ENCODE measurements at regions not wholly inside any gene's neighbourhood (a gene's known extent, or its start where the extent isn't known, plus 50 kb on each side); places are given as distances from the start of the nearest gene placed in this dataset.

DNA sequence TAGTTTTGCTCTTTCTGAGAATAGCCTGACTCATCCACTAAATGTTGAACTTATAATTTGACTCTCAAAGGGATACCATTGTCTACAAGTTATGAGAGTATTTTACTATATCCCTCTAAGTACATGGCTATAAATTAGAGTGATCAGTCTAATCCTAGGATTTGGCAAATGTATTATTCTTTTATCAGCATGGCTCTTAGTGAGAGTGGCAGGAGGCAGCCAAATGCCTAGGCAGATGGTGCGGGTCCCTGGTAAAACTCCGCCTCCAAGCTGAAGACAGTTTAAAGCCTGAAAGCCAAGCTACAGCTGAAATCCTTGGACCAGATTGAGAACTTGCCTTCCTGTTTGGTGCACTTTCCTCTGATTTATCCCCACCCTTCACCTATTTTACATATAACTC lies 631.8 kb downstream of the SQOR start:
- DNase-seq: peak; percentile 60

DNA sequence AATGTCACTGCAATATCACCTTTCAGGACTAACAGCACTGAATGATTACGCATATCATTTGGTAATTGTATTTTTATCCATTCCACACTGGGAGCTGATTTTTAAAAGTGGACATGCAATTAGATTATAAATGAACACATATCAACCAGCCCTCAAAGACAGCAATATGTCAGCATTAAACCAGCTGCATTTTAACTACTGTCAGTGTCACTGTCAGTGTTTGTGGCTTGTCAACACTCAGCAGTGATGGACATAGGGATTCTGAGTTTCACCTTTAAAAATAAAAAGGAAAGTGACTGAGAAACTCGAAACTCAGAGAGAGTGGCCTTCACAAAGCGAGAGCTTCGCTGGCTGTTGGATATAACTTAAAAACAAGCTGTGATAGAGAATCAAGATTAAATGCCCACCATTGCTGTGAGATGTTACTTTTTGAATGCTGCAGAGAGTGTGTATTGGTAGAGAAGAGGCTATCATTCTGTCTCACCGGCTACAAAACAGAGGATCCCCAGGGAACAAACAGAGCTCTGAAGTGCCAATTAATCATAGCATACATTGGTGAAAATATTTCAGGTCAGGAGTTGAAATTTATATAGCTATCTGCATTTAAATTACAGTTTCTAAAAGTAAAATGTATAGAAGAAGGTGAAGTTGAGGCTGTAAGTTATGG lies 635.8 kb downstream of the SQOR start:
- no peak for DNase-seq

DNA sequence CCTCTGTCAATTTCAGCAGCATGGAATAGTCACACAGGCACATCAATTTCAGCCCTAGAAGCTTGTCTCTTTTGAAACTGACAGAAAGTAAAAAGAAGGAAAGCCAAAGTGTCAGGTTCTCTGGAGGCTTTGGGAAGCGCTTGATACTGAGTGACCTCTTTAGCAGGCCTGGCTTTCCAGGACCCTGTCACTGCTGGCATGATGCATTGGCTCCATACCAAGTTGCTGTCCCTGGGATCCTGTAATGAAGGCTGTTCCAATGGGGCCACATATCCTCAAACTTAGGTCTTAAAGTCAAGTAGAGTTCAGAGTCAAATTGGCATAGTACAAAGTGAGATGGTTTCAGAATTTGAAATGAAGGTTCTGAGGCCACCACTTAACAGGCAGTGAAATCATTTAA lies 640.9 kb downstream of the SQOR start:
- DNase-seq: no peak

DNA sequence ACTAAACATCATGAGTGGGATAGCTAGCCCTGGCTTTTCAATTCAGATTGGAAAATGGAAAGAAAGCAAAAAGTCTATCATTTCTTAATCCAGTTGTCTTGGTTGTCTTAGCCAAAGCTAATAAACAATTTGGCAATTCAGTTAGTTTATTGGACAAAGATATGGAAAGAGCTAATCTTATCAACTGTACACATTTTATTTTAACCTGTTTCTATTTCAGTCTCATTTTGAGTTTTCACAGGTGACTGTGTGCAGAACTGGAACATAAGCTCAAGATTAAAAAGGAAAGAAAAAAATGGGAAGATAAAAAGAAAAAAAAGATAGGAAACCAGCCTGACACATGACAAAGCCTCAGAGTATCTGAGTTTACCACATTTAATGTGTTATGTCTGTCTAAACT lies 642.6 kb downstream of the SQOR start:
- DNase-seq: no peak

- DNase-seq: peak; percentile 85
Measured at GRCh38 chr15:46278062-46278461, 643.2 kb downstream of the SQOR start.

GRCh38 chr15:46278486-46279090 lies 643.8 kb downstream of the SQOR start:
- peak; percentile 80 for DNase-seq

- DNase-seq: peak; percentile 67
Measured at GRCh38 chr15:46280762-46281542, 646.1 kb downstream of the SQOR start.

- DNase-seq: no peak
Measured at GRCh38 chr15:46293550-46293949, 658.7 kb downstream of the SQOR start.

DNA sequence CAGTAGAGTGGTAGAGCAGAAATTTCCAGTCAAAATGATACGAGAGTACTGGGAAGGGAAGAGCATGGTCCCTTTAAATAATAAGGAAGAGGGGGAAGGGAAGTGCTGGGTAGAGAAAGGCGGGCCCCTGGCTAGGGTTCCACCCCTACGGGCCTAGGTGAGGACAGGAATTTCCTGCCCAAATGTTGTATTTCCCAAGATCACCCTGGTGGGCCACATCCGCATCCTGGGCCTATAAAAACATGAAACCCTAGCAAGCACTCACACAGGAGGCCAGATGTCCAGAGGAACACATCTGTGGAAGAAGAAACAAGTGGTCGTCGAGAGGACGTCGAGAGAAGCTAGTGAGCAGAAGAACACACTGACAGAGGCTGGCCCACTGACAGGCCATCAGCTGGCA lies 661.2 kb downstream of the SQOR start:
- no peak for DNase-seq

GRCh38 chr15:46296797-46297196 lies 662.0 kb downstream of the SQOR start:
- DNase-seq: no peak

GRCh38 chr15:46297766-46298165 lies 662.9 kb downstream of the SQOR start:
- DNase-seq: no peak

DNA sequence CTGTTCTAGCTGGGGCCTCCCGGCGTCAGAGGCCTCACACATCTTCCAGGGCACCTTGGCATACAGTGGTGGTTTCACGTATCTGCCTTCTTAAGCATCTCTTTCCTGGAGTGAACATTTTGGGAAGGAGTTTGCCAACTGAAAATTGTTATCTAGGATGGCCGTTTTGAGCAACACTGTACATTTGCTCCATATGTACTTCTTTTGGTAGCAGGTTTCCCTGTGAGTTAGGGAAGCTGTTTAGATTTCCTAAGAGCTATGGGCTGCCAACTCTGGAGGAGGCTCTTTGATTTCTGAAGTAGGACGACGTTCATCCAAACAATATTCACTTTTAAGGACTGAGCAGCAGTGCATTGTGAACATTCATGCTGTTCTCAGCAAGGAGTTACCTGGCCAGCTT lies 665.9 kb downstream of the SQOR start:
- DNase-seq: no peak

- DNase-seq: no peak
Measured at GRCh38 chr15:46301291-46301690, 666.5 kb downstream of the SQOR start.

DNA sequence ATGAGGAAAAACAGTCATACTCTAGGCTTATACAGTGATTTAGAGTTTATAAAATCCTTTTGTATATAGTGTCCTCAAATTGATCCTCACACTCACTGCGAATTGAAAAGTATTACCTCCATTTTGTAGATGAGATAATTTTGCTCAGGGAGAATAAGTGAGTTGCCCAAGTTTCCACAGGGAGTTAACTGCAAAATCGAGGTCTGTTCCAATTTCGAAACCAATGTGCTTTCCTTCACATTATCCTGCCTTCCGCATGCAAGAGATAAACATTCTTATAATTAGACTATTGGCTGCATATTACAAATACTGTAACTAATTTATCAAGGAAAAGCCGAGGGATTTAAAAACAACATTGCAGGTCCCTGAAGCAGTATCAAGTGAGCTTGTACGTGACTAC lies 667.0 kb downstream of the SQOR start:
- DNase-seq: no peak

- no peak for DNase-seq
Measured at GRCh38 chr15:46304321-46304720, 669.5 kb downstream of the SQOR start.

DNA sequence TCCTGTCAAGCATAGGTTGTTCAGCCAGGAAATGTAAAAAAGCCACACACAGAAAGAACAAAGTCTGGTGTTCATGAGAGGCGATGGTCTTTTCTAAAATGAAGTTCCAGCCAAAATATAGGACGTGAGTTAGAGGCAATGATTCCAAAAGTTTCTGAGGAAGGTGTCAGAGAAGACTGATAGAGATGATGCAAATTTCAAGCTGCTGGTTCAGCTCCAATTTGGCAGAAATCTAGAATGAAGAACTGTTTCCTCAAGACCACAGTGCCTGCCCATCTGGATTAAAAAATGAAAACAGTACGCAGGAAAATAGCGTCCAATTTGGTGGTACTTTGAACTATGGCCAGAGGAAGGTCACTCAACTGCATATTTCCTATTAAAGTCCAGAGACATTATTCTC lies 672.9 kb downstream of the SQOR start:
- DNase-seq: no peak

GRCh38 chr15:46309914-46310313 lies 675.1 kb downstream of the SQOR start:
- no peak for DNase-seq

- peak; percentile 46 for DNase-seq
Measured at GRCh38 chr15:46312133-46312740, 677.4 kb downstream of the SQOR start.

GRCh38 chr15:46315434-46315833 lies 680.6 kb downstream of the SQOR start:
- no peak for DNase-seq

GRCh38 chr15:46316024-46316423 lies 681.2 kb downstream of the SQOR start:
- no peak for DNase-seq

DNA sequence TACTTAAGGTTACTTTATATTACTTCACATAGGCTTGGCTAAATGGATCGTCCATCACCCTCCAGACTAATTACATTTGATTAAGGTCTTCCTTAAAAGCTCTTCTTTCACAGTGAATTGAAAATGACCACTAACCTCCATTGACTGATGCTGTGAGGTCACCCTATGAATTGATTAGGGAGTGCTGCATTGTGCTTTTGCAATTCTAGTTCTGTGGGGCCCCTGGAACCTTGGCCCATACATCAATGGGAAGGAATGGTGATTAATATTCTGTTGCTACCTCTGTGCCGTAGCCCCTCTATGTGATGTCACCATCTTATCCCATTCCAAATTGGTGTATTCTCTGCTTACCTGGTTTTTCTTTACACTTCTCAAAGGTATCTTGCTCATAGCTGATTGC lies 682.2 kb downstream of the SQOR start:
- no peak for DNase-seq

GRCh38 chr15:46322753-46323152 lies 687.9 kb downstream of the SQOR start:
- no peak for DNase-seq

GRCh38 chr15:46326173-46326572 lies 691.3 kb downstream of the SQOR start:
- DNase-seq: no peak

DNA sequence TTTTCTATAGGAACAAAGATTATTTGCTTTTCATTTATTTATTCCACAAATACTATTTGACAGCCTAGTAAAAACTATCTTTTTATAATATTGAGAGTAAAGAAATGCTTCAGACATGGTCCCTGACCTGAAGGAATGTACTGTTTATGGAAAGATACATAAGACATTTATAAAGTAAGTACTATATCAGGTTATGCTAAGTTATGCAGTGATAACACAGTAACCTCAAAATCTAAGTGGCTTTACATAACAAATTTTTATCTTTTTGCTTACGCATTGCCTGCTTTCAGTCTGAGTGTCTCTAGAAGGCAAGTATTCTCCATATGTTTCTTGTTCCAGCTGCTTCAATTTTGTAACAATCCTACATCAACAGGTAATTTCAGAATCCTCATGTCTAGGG lies 694.0 kb downstream of the SQOR start:
- no peak for DNase-seq
